Ishikawa (cell line): ENCODE measurements at regions not wholly inside any gene's neighbourhood (a gene's known extent, or its start where the extent isn't known, plus 50 kb on each side); places are given as distances from the start of the nearest gene placed in this dataset.

ENCODE experiments used
- CEBPB ChIP-seq: IDR thresholded peaks from 2 replicates; pipeline ENCODE4 v1.6.1; 2012
- CREB1 ChIP-seq: IDR thresholded peaks from 2 replicates; pipeline ENCODE4 v1.6.1; 2012; ENCODE audit warnings: low read depth
- EGR1 ChIP-seq: IDR thresholded peaks from 2 replicates; pipeline ENCODE4 v1.6.1; 2012
- EP300 ChIP-seq: IDR thresholded peaks from 2 replicates; pipeline ENCODE4 v1.6.1; 2012; ENCODE audit warnings: borderline replicate concordance
- FOXM1 ChIP-seq: IDR thresholded peaks from 2 replicates; pipeline ENCODE4 v1.6.1; 2012; ENCODE audit warnings: low read depth, borderline replicate concordance
- NFIC ChIP-seq: IDR thresholded peaks from 2 replicates; pipeline ENCODE4 v1.6.1; 2012
- RAD21 ChIP-seq: IDR thresholded peaks from 2 replicates; pipeline ENCODE4 v1.6.1; 2012; ENCODE audit warnings: low read depth
- TAF1 ChIP-seq: IDR thresholded peaks from 2 replicates; pipeline ENCODE4 v1.6.1; 2012; ENCODE audit warnings: low read depth, mild to moderate bottlenecking
- TCF12 ChIP-seq: IDR thresholded peaks from 2 replicates; pipeline ENCODE4 v1.6.1; 2012; ENCODE audit warnings: low read depth
- TEAD4 ChIP-seq: IDR thresholded peaks from 2 replicates; pipeline ENCODE4 v1.6.1; 2012
- YY1 ChIP-seq: IDR thresholded peaks from 2 replicates; pipeline ENCODE4 v1.6.1; 2012; ENCODE audit warnings: low read depth
- TF ChIP-seq, protein P1 (sequence below): IDR thresholded peaks from 2 replicates; pipeline ENCODE4 v1.6.1; 2012
- TF ChIP-seq, protein P2 (sequence below): IDR thresholded peaks from 2 replicates; pipeline ENCODE4 v1.6.1; 2012; ENCODE audit warnings: low read depth, mild to moderate bottlenecking
- TF ChIP-seq, protein P3 (sequence below): IDR thresholded peaks from 2 replicates; pipeline ENCODE4 v1.6.1; 2012

DNA sequence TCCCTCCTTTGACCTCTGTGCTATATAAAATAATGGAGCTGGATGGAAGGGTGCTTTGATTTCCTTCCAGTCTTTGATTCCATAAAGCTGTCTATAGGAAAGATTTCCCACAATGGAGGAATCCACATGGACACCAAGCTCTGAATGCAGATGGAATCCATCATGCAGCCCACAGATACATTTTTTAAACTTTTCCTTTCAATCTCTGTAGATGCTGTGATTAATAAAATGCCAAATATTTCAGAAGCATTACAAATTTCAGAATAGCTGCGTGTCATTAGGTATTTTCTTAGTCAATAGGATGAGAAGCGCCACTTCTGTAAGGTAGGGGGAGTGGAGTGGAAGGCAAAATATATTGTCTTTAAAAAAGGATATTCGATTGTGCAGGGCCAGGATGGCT is 489.0 kb downstream of the NTRK3 start:
- no peak for TF ChIP-seq CEBPB
- no peak for TF ChIP-seq TAF1
- no peak for TF ChIP-seq YY1
- TF ChIP-seq, protein P1, sequence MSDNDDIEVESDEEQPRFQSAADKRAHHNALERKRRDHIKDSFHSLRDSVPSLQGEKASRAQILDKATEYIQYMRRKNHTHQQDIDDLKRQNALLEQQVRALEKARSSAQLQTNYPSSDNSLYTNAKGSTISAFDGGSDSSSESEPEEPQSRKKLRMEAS, result no peak
- TF ChIP-seq EP300, result no peak
- TF ChIP-seq TCF12, result no peak
- TF ChIP-seq RAD21, result no peak
- no peak for TF ChIP-seq EGR1
- TF ChIP-seq, protein P2, sequence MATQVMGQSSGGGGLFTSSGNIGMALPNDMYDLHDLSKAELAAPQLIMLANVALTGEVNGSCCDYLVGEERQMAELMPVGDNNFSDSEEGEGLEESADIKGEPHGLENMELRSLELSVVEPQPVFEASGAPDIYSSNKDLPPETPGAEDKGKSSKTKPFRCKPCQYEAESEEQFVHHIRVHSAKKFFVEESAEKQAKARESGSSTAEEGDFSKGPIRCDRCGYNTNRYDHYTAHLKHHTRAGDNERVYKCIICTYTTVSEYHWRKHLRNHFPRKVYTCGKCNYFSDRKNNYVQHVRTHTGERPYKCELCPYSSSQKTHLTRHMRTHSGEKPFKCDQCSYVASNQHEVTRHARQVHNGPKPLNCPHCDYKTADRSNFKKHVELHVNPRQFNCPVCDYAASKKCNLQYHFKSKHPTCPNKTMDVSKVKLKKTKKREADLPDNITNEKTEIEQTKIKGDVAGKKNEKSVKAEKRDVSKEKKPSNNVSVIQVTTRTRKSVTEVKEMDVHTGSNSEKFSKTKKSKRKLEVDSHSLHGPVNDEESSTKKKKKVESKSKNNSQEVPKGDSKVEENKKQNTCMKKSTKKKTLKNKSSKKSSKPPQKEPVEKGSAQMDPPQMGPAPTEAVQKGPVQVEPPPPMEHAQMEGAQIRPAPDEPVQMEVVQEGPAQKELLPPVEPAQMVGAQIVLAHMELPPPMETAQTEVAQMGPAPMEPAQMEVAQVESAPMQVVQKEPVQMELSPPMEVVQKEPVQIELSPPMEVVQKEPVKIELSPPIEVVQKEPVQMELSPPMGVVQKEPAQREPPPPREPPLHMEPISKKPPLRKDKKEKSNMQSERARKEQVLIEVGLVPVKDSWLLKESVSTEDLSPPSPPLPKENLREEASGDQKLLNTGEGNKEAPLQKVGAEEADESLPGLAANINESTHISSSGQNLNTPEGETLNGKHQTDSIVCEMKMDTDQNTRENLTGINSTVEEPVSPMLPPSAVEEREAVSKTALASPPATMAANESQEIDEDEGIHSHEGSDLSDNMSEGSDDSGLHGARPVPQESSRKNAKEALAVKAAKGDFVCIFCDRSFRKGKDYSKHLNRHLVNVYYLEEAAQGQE, result no peak
- no peak for TF ChIP-seq FOXM1
- TF ChIP-seq, protein P3, sequence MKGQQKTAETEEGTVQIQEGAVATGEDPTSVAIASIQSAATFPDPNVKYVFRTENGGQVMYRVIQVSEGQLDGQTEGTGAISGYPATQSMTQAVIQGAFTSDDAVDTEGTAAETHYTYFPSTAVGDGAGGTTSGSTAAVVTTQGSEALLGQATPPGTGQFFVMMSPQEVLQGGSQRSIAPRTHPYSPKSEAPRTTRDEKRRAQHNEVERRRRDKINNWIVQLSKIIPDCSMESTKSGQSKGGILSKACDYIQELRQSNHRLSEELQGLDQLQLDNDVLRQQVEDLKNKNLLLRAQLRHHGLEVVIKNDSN, result no peak
- TF ChIP-seq CREB1, result no peak
- no peak for TF ChIP-seq NFIC
- no peak for TF ChIP-seq TEAD4
